GM12892 (cell line): ENCODE measurements at regions not wholly inside any gene's neighbourhood (a gene's known extent, or its start where the extent isn't known, plus 50 kb on each side); places are given as distances from the start of the nearest gene placed in this dataset.

Source experiments
- DNase-seq: peaks from one replicate; pipeline ENCODE4 v3.0.0; 2011; ENCODE audit not compliant: insufficient read length
- FAIRE-seq: peaks from 2 replicates; lab custom pipeline; 2011; peaks lifted over from hg19 to GRCh38; lab: Jason Lieb, UNC
- POLR2A ChIP-seq: IDR thresholded peaks from 2 replicates; pipeline ENCODE4 v1.6.1; 2011; ENCODE audit warnings: low read depth, low read length, control low read depth
- POLR2AphosphoS5 ChIP-seq: IDR thresholded peaks from 2 replicates; pipeline ENCODE4 v1.6.1; 2011; ENCODE audit warnings: low read depth, low read length, control low read depth
- TAF1 ChIP-seq: IDR thresholded peaks from 2 replicates; pipeline ENCODE4 v1.6.1; 2011; ENCODE audit warnings: low read depth, mild to moderate bottlenecking, control low read depth, low read length, borderline replicate concordance

- FAIRE-seq: no peak
- DNase-seq: no peak
- no peak for TF ChIP-seq POLR2AphosphoS5
- no peak for TF ChIP-seq POLR2A
- TF ChIP-seq TAF1: no peak
These were observed 504.4 kb upstream of the TNP1 start for GRCh38 chr2:217364224-217364623.

GRCh38 chr2:217363470-217363869 lies 503.6 kb upstream of the TNP1 start:
- FAIRE-seq (no peak), DNase-seq (no peak)
- TF ChIP-seq POLR2AphosphoS5 (no peak), POLR2A (no peak), TAF1 (no peak)

- no peak for TF ChIP-seq POLR2AphosphoS5
- no peak for TF ChIP-seq POLR2A
- TF ChIP-seq TAF1: no peak
- no peak for FAIRE-seq
- DNase-seq: no peak
These were observed 502.8 kb upstream of the TNP1 start for GRCh38 chr2:217362710-217363109.

GRCh38 chr2:217362286-217362685 lies 502.4 kb upstream of the TNP1 start:
- TF ChIP-seq POLR2A: no peak
- FAIRE-seq (no peak), DNase-seq (no peak)

GRCh38 chr2:217361483-217361880 lies 501.6 kb upstream of the TNP1 start:
- FAIRE-seq (no peak), DNase-seq (no peak)
- TF ChIP-seq POLR2AphosphoS5: no peak

- TF ChIP-seq POLR2AphosphoS5 (no peak), TAF1 (no peak), POLR2A (no peak)
- DNase-seq (no peak), FAIRE-seq (no peak)
These were observed 501.1 kb upstream of the TNP1 start for GRCh38 chr2:217360781-217361482.

GRCh38 chr2:217360111-217360510 lies 500.2 kb upstream of the TNP1 start:
- DNase-seq: no peak
- FAIRE-seq: no peak
- TF ChIP-seq POLR2AphosphoS5: no peak
- no peak for TF ChIP-seq POLR2A
- TF ChIP-seq TAF1: no peak

- FAIRE-seq: no peak
These were observed 498.2 kb upstream of the TNP1 start for GRCh38 chr2:217357886-217358620.

GRCh38 chr2:217356781-217357180 lies 496.9 kb upstream of the TNP1 start:
- TF ChIP-seq POLR2A (no peak), POLR2AphosphoS5 (no peak), TAF1 (no peak)
- no peak for DNase-seq
- FAIRE-seq: no peak

More at GRCh38 chr2:217357886-217358620, 498.2 kb upstream of the TNP1 start:
- no peak for DNase-seq
- TF ChIP-seq TAF1 (no peak), POLR2A (no peak), POLR2AphosphoS5 (no peak)

- DNase-seq: no peak
- no peak for FAIRE-seq
- no peak for TF ChIP-seq POLR2A
- TF ChIP-seq TAF1: no peak
- no peak for TF ChIP-seq POLR2AphosphoS5
These were observed 496.3 kb upstream of the TNP1 start for GRCh38 chr2:217356142-217356541.

GRCh38 chr2:217353591-217353990 lies 493.7 kb upstream of the TNP1 start:
- no peak for DNase-seq
- TF ChIP-seq POLR2AphosphoS5: no peak
- no peak for TF ChIP-seq POLR2A
- no peak for TF ChIP-seq TAF1
- FAIRE-seq: no peak

GRCh38 chr2:217351378-217351777 lies 491.5 kb upstream of the TNP1 start:
- FAIRE-seq (no peak), DNase-seq (no peak)
- TF ChIP-seq POLR2AphosphoS5: no peak
- no peak for TF ChIP-seq POLR2A
- TF ChIP-seq TAF1: no peak
